ENCODE measurements at regions not wholly inside any gene's neighbourhood (a gene's known extent, or its start where the extent isn't known, plus 50 kb on each side); places are given as distances from the start of the nearest gene placed in this dataset.

DNA sequence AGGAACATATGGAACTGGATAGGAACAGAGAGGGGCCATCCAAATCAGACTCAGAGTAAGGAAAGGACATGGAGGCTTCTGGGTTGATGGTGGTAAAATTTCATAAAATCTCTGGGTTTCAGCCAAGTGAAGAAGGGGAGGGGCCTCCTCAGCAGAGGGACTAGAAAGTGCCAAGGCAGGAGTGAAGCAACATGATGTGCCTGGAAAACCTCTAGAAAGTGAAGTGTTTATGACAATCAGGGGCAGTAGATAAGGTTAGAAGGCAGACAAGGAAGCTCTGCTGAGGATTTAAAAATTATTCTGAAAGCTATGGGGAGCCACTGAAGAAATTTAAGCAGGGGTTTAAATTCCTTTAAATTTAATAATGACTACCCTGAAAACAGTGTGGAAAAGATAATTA, 126.0 kb upstream of the TENT5A start:
- CTCF ChIA-PET, result no interaction called here
- H3K36me3 ChIP-seq (ENCODE audit: control insufficient read depth in 2 of 2, extremely low read depth in 1 of 2, insufficient read depth in 2 of 2, low read length in 2 of 2), result no peaks in the 10 kb centered on the region
- no TSS peak for BruUV-seq (replicated peaks)
- no peaks in the 10 kb centered on the region for H3K79me2 ChIP-seq (ENCODE audit: control insufficient read depth, insufficient read depth, low read length)
- no peaks in the 10 kb centered on the region for H4K20me1 ChIP-seq (replicated peaks; ENCODE audit: control insufficient read depth, extremely low read depth, insufficient read depth, low read length)
- no peak overlapping the region for H2AFZ ChIP-seq (ENCODE audit: low read depth, low read length)
- POLR2A ChIA-PET, result no interaction called here
- dilution Hi-C loops (cut with MboI; ENCODE audit: extremely low pct_ligation_motif_present, low sequenced_read_pairs) (no loop called here), intact Hi-C loops (cut with micrococcal nuclease) (loop anchor here (5.0 kb wide), 1 partner anchor 51 kb away; no protein-coding TSS in a partner anchor)
- H3K4me2 ChIP-seq (ENCODE audit: insufficient read depth, low read length), result no peak overlapping the region
- H3K9me1 ChIP-seq (replicated peaks; ENCODE audit: control insufficient read depth, extremely low read depth, insufficient read depth, low read length), result no peaks in the 10 kb centered on the region
- H3K27me3 ChIP-seq (ENCODE audit: control insufficient read depth in 2 of 2, insufficient read depth in 2 of 2, low read length in 2 of 2), result no peaks in the 10 kb centered on the region
- TF ChIP-seq, protein P1, sequence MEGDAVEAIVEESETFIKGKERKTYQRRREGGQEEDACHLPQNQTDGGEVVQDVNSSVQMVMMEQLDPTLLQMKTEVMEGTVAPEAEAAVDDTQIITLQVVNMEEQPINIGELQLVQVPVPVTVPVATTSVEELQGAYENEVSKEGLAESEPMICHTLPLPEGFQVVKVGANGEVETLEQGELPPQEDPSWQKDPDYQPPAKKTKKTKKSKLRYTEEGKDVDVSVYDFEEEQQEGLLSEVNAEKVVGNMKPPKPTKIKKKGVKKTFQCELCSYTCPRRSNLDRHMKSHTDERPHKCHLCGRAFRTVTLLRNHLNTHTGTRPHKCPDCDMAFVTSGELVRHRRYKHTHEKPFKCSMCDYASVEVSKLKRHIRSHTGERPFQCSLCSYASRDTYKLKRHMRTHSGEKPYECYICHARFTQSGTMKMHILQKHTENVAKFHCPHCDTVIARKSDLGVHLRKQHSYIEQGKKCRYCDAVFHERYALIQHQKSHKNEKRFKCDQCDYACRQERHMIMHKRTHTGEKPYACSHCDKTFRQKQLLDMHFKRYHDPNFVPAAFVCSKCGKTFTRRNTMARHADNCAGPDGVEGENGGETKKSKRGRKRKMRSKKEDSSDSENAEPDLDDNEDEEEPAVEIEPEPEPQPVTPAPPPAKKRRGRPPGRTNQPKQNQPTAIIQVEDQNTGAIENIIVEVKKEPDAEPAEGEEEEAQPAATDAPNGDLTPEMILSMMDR (IDR thresholded peaks at IDR 0.05; ENCODE audit: extremely low read depth in 1 of 2, insufficient read depth in 1 of 2, low read depth in 1 of 2, low read length in 2 of 2), result no peak
- TF ChIP-seq JUN (IDR thresholded peaks at IDR 0.05; ENCODE audit: borderline replicate concordance, insufficient read depth, insufficient read length, low read depth), result no peak
- no peak for TF ChIP-seq FOS (IDR thresholded peaks at IDR 0.05; ENCODE audit: borderline replicate concordance, insufficient read depth, low read length)
- no peak for TF ChIP-seq POLR2A (IDR thresholded peaks at IDR 0.05; ENCODE audit: low read depth, low read length)
- no peak for TF ChIP-seq EZH2 (IDR thresholded peaks at IDR 0.05; ENCODE audit: borderline replicate concordance, low read depth, low read length, severe bottlenecking)
- TF ChIP-seq POLR2AphosphoS5 (IDR thresholded peaks at IDR 0.05; ENCODE audit: insufficient read depth, low read depth, low read length), result no peak
- TF ChIP-seq GATA2 (IDR thresholded peaks at IDR 0.05; ENCODE audit: insufficient read depth, insufficient read length, low read depth, low read length), result no peak
- TF ChIP-seq MAX (IDR thresholded peaks at IDR 0.05; ENCODE audit: insufficient read depth, insufficient read length), result no peak
- no peak for TF ChIP-seq MYC (IDR thresholded peaks at IDR 0.05; ENCODE audit: low read depth, low read length)
- H3K4me3 ChIP-seq (replicated peaks in 1 of 3; ENCODE audit: insufficient read depth in 1 of 3, low read depth in 1 of 3, low read length in 3 of 3), result no peak overlapping the region
- FAIRE-seq (no peak), DNase-seq (ENCODE audit: low read depth, low spot score) (no peak)
- no peaks in the 10 kb centered on the region for H3K4me1 ChIP-seq (ENCODE audit: control insufficient read depth, extremely low read depth, insufficient read depth, low read length)
- no peak overlapping the region for H3K27ac ChIP-seq (ENCODE audit: insufficient read depth, low read depth, low read length)
- H3K9ac ChIP-seq (replicated peaks; ENCODE audit: extremely low read depth, insufficient read depth, low read length), result no peak overlapping the region
- H3K9me3 ChIP-seq (replicated peaks; ENCODE audit: control insufficient read depth, insufficient read depth, low read length), result no peaks in the 10 kb centered on the region

All from endothelial cell of umbilical vein (primary cell).